IMR-90 (cell line): ENCODE measurements at regions not wholly inside any gene's neighbourhood (a gene's known extent, or its start where the extent isn't known, plus 50 kb on each side); places are given as distances from the start of the nearest gene placed in this dataset.

Experiments used
- ATAC-seq: fragments of 200-7000 bp; cut with Tn5 transposase; 2 replicates; pipeline ENCODE4 v1.9.1; 2020; ENCODE audit warnings: low read depth, mild to moderate bottlenecking, moderate library complexity
- BruUV-seq: library from RNA; stranded (reverse); fragments of 400-500 nt; replicated peaks from 2 replicates; lab custom pipeline; 2021; lab: Mats Ljungman, UMichigan
- CTCF ChIA-PET: fragments of 300-600 bp; formaldehyde crosslinking; extraction: SDS; loops from one replicate; lab custom pipeline; 2021; ENCODE audit warnings: antibody characterized with exemption; lab: Yijun Ruan, JAX
- POLR2A ChIA-PET: fragments of 300-600 bp; sonication (Branson Sonifier 250); formaldehyde crosslinking; loops from one replicate; lab custom pipeline; 2022; ENCODE audit warnings: antibody characterized with exemption; ENCODE audit not compliant: unreplicated experiment; lab: Charles Lee
- DNase-seq: peaks from one replicate; pipeline ENCODE4 v3.0.0; 2013
- H2AFZ ChIP-seq: replicated peaks from 2 replicates; pipeline ENCODE3; 2013; ENCODE audit warnings: low read length, mild to moderate bottlenecking; ENCODE audit not compliant: poor library complexity
- H2AK5ac ChIP-seq: 2 replicates; pipeline ENCODE4 v1.6.1; 2013; ENCODE audit warnings: low read depth, low read length, inconsistent platforms
- H2AK9ac ChIP-seq: replicated peaks from 2 replicates; pipeline ENCODE3; 2013; ENCODE audit warnings: mild to moderate bottlenecking, low read depth, low read length, moderate library complexity; ENCODE audit not compliant: poor library complexity
- H2BK120ac ChIP-seq: 2 replicates; pipeline ENCODE4 v1.6.1; 2013; ENCODE audit warnings: low read depth, low read length, inconsistent platforms
- H2BK15ac ChIP-seq: 3 replicates; pipeline ENCODE4 v1.6.1; 2013; ENCODE audit warnings: low read depth, low read length, inconsistent platforms
- H2BK20ac ChIP-seq: 2 replicates; pipeline ENCODE4 v1.6.1; 2013; ENCODE audit warnings: low read depth, mild to moderate bottlenecking, inconsistent platforms, low read length, moderate library complexity
- H2BK5ac ChIP-seq: 2 replicates; pipeline ENCODE4 v1.6.1; 2013; ENCODE audit warnings: mild to moderate bottlenecking, low read depth, low read length, inconsistent platforms; ENCODE audit not compliant: poor library complexity, severe bottlenecking
- H3K14ac ChIP-seq: replicated peaks from 2 replicates; pipeline ENCODE4 v1.6.1; 2013; ENCODE audit warnings: low read depth, low read length, inconsistent platforms
- H3K18ac ChIP-seq: 2 replicates; pipeline ENCODE4 v1.6.1; 2013; ENCODE audit warnings: low read depth, low read length, control low read depth
- H3K23ac ChIP-seq: 2 replicates; pipeline ENCODE4 v1.6.1; 2013; ENCODE audit warnings: low read depth, low read length, inconsistent platforms
- H3K27ac ChIP-seq: 2 replicates; pipeline ENCODE4 v1.5.1; 2013; ENCODE audit warnings: mild to moderate bottlenecking, control low read depth, low read length; ENCODE audit not compliant: insufficient read depth
- H3K27me3 ChIP-seq: 2 replicates; pipeline ENCODE4 v1.6.1; 2013; ENCODE audit warnings: low read length; ENCODE audit not compliant: control insufficient read depth, insufficient read depth
- H3K36me3 ChIP-seq: 2 replicates; pipeline ENCODE4 v1.6.1; 2013; ENCODE audit warnings: low read length, mixed read lengths; ENCODE audit not compliant: control insufficient read depth, insufficient read depth
- H3K4ac ChIP-seq: 2 replicates; pipeline ENCODE4 v1.6.1; 2013; ENCODE audit warnings: low read depth, low read length, inconsistent platforms
- H3K4me1 ChIP-seq: 2 replicates; pipeline ENCODE4 v1.6.1; 2013; ENCODE audit warnings: low read length, mixed read lengths; ENCODE audit not compliant: control insufficient read depth, insufficient read depth
- H3K4me2 ChIP-seq: 2 replicates; pipeline ENCODE4 v1.6.1; 2013; ENCODE audit warnings: low read depth, mild to moderate bottlenecking, control low read depth, low read length, moderate library complexity
- H3K4me3 ChIP-seq: 2 replicates; pipeline ENCODE4 v1.5.1; 2013; ENCODE audit warnings: low read depth, mild to moderate bottlenecking, control low read depth, low read length, moderate library complexity; ENCODE audit not compliant: insufficient read depth
- H3K56ac ChIP-seq: 2 replicates; pipeline ENCODE4 v1.6.1; 2013; ENCODE audit warnings: low read length, inconsistent platforms; ENCODE audit not compliant: insufficient read depth; ENCODE audit errors: extremely low read depth
- H3K79me1 ChIP-seq, 2 experiments: 2 replicates each; pipeline ENCODE4 v1.6.1; 2013; ENCODE audit warnings: low read length in 2 of 2, inconsistent platforms in 1 of 2, low read depth in 1 of 2
- H3K9ac ChIP-seq: 2 replicates; pipeline ENCODE4 v1.6.1; 2013; ENCODE audit warnings: low read depth, low read length, control low read depth
- H3K9me1 ChIP-seq: 2 replicates; pipeline ENCODE4 v1.6.1; 2013; ENCODE audit warnings: low read length, inconsistent platforms; ENCODE audit not compliant: insufficient read depth
- H3K9me3 ChIP-seq: 2 replicates; pipeline ENCODE4 v1.6.1; 2013; ENCODE audit warnings: low read length; ENCODE audit not compliant: control insufficient read depth, insufficient read depth
- H4K20me1 ChIP-seq: 2 replicates; pipeline ENCODE4 v1.6.1; 2013; ENCODE audit warnings: low read length, inconsistent platforms; ENCODE audit not compliant: insufficient read depth
- H4K5ac ChIP-seq: 2 replicates; pipeline ENCODE4 v1.6.1; 2013; ENCODE audit warnings: mild to moderate bottlenecking, low read depth, low read length, control low read depth
- H4K8ac ChIP-seq, 2 experiments: 2 replicates each; pipeline ENCODE4 v1.6.1; 2013; ENCODE audit warnings: low read depth in 2 of 2, low read length in 2 of 2, control low read depth in 1 of 2, inconsistent platforms in 1 of 2
- H4K91ac ChIP-seq: 2 replicates; pipeline ENCODE4 v1.6.1; 2013; ENCODE audit warnings: low read depth, low read length, inconsistent platforms; ENCODE audit not compliant: insufficient read depth
- BHLHE40 ChIP-seq: fragments of 150-350 bp; IDR thresholded peaks from 2 replicates; pipeline ENCODE4 v1.6.1; 2016; ENCODE audit warnings: mild to moderate bottlenecking, low read depth, low read length
- CHD1 ChIP-seq: IDR thresholded peaks from 2 replicates; pipeline ENCODE4 v1.6.1; 2012; ENCODE audit warnings: low read depth, low read length, improper control_type of control experiment
- MXI1 ChIP-seq: IDR thresholded peaks from 2 replicates; pipeline ENCODE4 v1.6.1; 2012; ENCODE audit warnings: low read depth, mild to moderate bottlenecking, low read length, moderate library complexity, borderline replicate concordance
- NFE2L2 ChIP-seq: fragments of 150-350 bp; IDR thresholded peaks from 2 replicates; pipeline ENCODE4 v1.6.1; 2016; ENCODE audit warnings: low read depth, mild to moderate bottlenecking, low read length
- RAD21 ChIP-seq: IDR thresholded peaks from 2 replicates; pipeline ENCODE4 v1.6.1; 2012; ENCODE audit warnings: low read length, improper control_type of control experiment
- WGBS, 2 experiments: methylation state at CpG; one replicate each; pipeline versions ENCODE4 v1.1.5 to v1.1.7; 2013; ENCODE audit warnings: missing lambda C conversion rate in 2 of 2; ENCODE audit not compliant: insufficient read length in 1 of 2; ENCODE audit errors: extremely low coverage in 2 of 2; 5-methylcytosine and 5-hydroxymethylcytosine counted together
- dilution Hi-C: fragments of 300-500 bp; cut with HindIII; formaldehyde crosslinking; loops from one replicate; pipeline ENCODE4 v1.14.3; 2018; ENCODE audit warnings: low sequenced_read_pairs; ENCODE audit not compliant: unreplicated experiment
- in situ Hi-C: fragments of 300-500 bp; cut with MboI; formaldehyde crosslinking; loops from 3 replicates; pipeline ENCODE4 v1.14.3; 2019; ENCODE audit warnings: low sequenced_read_pairs, inconsistent platforms, mixed read lengths
- intact Hi-C: fragments of 100-400 bp; cut with micrococcal nuclease; formaldehyde crosslinking; loops from 2 replicates; pipeline ENCODE4 v1.10.0; 2022
- TF ChIP-seq, protein P1 (sequence below): fragments of 150-350 bp; IDR thresholded peaks from 2 replicates; pipeline ENCODE4 v1.6.1; 2016; ENCODE audit warnings: low read depth, mild to moderate bottlenecking, low read length, moderate library complexity, borderline replicate concordance

DNA sequence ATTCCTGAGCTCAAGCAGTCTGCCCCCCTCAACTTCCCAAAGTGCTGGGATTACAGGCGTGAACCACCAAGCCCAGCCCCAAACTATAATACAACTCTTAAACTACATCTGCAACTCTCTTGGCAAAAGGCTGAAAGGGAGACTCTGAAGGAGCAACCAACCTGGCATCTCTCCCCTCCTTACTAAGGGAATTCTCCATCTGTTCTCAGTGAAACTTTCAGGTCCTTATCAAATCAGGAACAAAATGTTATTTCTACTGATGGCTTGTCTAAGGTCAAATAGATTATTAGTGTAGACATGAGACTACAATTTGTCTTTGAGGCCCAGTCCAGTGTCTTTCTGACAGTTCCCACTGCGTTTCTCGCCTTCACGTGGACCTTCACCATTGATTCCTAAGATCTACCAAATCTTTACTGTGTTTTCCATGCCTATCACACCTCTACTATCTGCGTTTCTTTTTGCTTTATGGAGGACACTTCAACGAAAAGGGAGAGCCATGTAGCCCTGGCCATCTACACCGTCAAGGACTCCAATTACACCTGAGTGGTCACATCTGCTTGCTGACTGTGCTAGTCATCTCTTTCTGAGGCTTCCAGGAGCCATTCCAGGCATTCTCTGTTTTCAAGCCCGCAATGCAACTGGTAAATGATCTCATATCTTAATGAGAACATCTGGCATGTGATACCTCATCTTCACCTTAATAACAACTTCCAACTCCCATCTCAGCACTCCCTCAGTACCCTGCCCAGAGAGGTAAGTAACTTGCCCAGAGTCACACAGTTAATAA, 405.7 kb upstream of the CITED2 start:
- Histone ChIP-seq H2AFZ (no peak overlapping the region), H2BK20ac (peak overlapping the region; percentile 39; the same call in 1 of the 2 replicates), H3K79me1 (no peaks in the 10 kb centered on the region), H4K5ac (no peak overlapping the region), H3K4me2 (no peak overlapping the region), H3K23ac (no peak overlapping the region), H2BK15ac (no peak overlapping the region), H2BK5ac (no peak overlapping the region), H3K27ac (no peak overlapping the region), H3K9me3 (peaks cover 2% of the 10 kb centered on the region; the same call in 1 of the 2 replicates), H3K9ac (no peak overlapping the region), H4K8ac (no peak overlapping the region), H4K20me1 (no peaks in the 10 kb centered on the region), H3K56ac (no peak overlapping the region), H3K14ac (no peak overlapping the region), H3K18ac (no peak overlapping the region), H3K36me3 (no peaks in the 10 kb centered on the region), H2BK120ac (no peak overlapping the region), H3K9me1 (no peaks in the 10 kb centered on the region; the same call in 1 of the 2 replicates), H4K91ac (no peak overlapping the region; the same call in 1 of the 2 replicates), H3K4me1 (peaks cover 7% of the 10 kb centered on the region), H2AK9ac (no peak overlapping the region), H3K27me3 (no peaks in the 10 kb centered on the region), H3K4ac (no peak overlapping the region), H3K4me3 (no peak overlapping the region), H2AK5ac (0 out of 2 replicates have a peak overlapping the region, but pooled peaks have one; percentile 22)
- CTCF ChIA-PET, result no interaction called here
- ATAC-seq (no peak), DNase-seq (peak; percentile 5)
- WGBS, 2 experiments, result 91% methylated on average over 4 of the region's 8 CpGs; no CpG with 5 or more reads in 1 of the 2 experiments
- POLR2A ChIA-PET, result no interaction called here
- intact Hi-C loops, result no loop called here
- dilution Hi-C loops, result no loop called here
- in situ Hi-C loops, result no loop called here
- no TSS peak for BruUV-seq
- TF ChIP-seq MXI1 (no peak), CHD1 (no peak), NFE2L2 (no peak), RAD21 (no peak), BHLHE40 (no peak)
- TF ChIP-seq, protein P1, sequence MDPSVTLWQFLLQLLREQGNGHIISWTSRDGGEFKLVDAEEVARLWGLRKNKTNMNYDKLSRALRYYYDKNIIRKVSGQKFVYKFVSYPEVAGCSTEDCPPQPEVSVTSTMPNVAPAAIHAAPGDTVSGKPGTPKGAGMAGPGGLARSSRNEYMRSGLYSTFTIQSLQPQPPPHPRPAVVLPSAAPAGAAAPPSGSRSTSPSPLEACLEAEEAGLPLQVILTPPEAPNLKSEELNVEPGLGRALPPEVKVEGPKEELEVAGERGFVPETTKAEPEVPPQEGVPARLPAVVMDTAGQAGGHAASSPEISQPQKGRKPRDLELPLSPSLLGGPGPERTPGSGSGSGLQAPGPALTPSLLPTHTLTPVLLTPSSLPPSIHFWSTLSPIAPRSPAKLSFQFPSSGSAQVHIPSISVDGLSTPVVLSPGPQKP, result no peak
